GM19099 (cell line): ENCODE measurements at regions not wholly inside any gene's neighbourhood (a gene's known extent, or its start where the extent isn't known, plus 50 kb on each side); places are given as distances from the start of the nearest gene placed in this dataset.

Experiments
- POLR2A ChIP-seq: IDR thresholded peaks from 3 replicates; pipeline ENCODE4 v1.6.1; 2011; ENCODE audit warnings: low read depth; ENCODE audit not compliant: insufficient read length; ENCODE audit errors: extremely low read depth

DNA sequence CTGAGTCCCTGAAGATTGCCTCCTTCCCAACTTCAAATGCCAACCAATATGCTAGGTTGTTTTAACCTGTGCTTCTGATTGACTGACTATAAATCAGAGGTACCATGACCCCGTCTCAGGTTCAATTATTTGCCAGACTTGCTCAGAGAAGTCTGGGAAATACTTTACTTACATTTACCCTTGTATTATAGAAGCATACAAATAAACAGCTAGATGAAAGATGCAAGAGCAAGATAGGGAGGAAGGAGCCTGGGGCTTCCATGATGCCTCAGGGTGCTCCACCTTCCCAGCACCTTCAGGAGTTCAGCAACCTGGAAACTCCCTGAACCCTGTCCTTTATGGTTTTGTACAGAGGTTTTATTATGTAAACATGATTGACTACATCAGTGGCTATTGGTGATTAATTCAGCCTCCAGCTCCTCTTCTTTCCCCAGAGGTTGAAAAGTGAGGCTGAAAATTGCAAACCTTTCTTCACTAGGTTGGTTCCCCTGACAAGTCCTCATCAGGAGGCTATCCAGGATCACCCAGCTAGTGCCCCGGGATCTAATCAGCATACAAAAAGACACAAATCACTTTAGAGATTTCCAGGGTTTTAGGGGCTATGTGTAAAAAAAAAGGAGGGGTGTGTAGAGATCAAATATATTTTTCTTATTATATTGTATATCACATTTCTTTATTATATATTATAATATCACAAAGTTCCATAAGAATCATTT, 547.7 kb downstream of the EPM2A start:
- no peak for TF ChIP-seq POLR2A

- no peak for TF ChIP-seq POLR2A
Measured at GRCh38 chr6:145189836-145190235, 545.5 kb downstream of the EPM2A start.

DNA sequence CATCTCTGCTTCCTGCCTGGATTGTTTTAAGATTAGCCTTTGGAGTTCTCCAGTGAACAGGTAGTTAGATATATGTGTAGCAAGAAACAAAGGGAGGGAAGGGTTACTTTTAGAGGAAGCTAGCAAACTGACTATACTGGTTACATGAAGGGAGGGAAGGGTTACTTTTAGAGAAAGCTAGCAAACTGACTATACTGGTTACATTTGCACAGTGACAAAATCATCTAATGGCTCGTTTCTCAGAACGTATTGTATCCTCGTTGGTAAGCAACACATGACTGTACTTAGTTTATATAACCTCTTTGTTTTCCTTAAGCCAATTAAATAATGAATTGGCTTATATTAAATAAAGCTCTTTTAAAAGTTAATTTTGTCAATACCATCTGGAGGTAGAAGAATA, 540.9 kb downstream of the EPM2A start:
- TF ChIP-seq POLR2A, result no peak

DNA sequence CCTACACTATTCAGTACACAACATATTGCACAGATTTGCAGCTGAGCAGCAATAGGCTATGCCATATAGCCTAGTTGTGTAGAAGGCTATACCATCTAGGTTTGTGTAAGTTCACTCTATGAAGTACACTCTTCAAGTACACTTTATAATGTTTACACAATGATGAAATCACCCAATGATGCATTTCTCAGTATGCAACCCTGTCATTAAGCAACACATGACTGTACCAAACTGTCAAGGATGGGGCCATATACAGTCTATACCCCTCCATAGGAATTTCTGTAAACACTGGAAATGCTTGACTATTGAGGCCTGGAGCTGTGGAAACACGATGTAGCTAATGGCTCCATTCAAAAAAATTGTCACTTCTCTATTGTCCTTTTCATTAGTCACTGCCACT, 535.4 kb downstream of the EPM2A start:
- no peak for TF ChIP-seq POLR2A

- TF ChIP-seq POLR2A, result no peak
Measured at GRCh38 chr6:145204301-145204700, 531.0 kb downstream of the EPM2A start.

GRCh38 chr6:145206247-145206907, 528.9 kb downstream of the EPM2A start:
- TF ChIP-seq POLR2A, result no peak

DNA sequence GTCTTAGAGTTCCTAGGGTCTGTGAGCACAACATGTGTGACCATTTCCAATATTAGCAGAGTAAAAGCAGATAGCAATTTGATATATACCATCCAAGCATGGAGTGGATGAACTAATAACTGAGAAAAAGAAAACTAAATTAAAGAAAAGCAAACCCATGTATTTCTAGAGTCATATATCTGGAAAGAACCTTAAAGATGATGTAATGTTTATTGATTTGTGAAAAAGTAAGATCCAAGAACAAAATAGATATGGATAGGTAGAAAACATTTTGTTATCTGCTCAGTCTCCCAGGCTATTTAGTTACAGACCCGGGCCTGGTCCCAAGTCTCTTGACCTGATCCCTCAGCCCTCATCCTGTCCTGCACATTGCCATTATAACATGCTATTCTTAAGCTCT, 526.8 kb downstream of the EPM2A start:
- no peak for TF ChIP-seq POLR2A

DNA sequence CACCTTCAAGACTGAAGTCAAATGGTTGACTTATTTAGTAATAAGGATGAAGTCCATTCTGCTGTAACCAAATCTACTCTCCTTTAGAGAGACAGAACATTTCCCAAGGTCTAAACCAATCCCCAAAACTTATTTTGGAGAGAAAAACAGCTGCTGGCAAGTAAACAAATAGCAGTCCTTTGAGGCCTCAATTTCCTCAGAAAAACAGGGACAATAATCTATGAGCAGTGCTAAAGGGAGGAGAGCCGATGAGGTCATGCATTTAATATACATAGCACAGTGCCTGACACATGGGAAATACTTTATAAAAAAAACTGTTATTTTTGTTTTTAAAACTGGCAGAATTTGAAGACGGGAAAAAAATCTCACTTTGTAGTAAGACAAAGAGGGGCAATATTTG, 526.0 kb downstream of the EPM2A start:
- TF ChIP-seq POLR2A, result no peak

DNA sequence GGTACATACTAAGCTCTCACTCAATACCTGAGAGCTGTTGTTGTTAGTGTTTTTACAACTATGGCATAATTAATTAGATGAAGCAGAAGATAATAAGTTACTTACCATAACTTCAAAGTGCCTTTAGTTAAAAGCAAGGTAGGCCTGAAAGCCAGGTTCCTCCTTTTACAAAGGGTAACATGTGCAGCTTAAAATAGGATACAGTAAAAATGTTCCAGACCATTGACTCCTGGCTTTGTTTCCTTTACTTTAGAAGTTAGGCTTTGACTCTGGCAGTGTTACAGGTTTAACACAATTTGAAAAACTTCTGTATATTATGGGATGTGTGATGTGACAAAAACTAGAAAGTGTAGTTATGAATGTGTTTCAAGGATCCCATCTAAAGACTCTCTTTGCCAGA, 522.5 kb downstream of the EPM2A start:
- no peak for TF ChIP-seq POLR2A

DNA sequence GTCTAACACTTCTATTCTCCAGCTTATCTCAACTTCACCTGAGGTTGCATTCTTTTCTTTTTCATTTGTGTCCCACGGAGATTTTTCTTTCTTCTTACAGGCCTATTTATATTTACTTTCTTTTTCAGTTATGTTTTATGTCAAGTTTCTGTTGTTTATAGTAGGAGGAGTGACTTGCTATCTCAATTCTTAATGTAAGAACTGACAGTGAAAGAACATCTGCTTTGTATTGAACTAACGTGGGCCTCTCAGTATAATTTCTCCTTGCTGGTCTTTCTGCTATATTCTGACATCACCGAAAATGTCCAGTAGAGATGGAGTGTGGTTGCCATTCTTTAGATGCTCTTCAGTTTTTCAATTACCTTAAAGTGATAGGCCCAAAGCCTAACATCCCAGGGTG, 521.7 kb downstream of the EPM2A start:
- TF ChIP-seq POLR2A, result no peak

DNA sequence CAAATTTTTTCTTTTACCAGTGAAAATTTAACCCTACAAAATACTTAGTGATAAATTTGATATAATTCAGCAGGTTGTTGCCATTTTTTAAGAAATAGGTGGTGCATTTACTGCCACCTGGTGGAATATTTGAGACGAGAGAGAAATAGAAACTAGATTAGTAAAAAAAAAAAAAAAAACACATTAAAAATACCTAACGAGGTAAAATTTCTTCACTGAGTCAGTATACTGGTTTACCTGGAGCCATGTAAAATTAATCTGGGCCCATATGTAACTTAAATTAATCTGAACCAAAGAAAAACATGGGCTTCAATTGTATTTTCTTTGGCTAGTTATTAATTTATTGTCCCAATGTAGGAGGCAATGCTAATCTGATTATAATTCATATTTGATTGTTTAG, 520.8 kb downstream of the EPM2A start:
- TF ChIP-seq POLR2A, result no peak

DNA sequence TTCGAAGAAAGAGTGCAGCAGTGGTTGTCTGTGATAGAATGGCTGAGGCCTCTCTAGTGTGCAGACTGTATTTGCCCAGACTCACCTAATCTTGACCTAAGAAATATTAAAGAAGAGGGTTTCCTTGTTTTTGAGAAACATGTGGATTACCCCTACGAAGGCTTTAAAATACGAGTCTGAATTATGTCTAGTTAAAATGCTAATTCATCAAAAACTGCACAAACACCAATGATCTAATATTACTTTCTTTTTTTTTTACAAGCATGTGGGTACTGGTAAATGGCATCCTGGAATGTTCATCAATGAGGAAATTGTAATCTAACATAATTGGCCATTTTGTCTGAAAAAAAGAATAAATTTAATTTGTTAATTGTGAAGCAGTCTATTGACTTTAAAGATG, 510.9 kb downstream of the EPM2A start:
- no peak for TF ChIP-seq POLR2A

DNA sequence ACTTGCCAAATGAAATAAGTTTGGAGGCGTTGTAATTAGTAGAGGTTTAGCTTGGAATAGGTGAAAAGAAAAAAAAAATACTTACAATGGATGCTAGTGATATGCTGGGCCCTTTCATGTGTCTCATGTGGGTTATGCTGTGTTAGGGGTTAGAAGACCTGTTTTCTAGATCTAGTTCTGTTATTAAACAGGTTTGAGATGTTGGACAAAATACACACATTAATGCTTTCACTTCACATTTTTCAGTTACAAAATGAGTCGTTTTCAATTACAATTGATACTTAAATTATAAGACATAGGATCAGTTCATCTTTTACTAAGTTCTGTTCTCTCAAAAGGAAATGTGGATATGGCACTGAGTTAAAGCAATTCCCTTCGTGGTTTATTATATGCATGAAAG, 509.8 kb downstream of the EPM2A start:
- no peak for TF ChIP-seq POLR2A

- no peak for TF ChIP-seq POLR2A
Measured at GRCh38 chr6:145227593-145227992, 507.7 kb downstream of the EPM2A start.

- no peak for TF ChIP-seq POLR2A
Measured at GRCh38 chr6:145228962-145229582, 506.2 kb downstream of the EPM2A start.

DNA sequence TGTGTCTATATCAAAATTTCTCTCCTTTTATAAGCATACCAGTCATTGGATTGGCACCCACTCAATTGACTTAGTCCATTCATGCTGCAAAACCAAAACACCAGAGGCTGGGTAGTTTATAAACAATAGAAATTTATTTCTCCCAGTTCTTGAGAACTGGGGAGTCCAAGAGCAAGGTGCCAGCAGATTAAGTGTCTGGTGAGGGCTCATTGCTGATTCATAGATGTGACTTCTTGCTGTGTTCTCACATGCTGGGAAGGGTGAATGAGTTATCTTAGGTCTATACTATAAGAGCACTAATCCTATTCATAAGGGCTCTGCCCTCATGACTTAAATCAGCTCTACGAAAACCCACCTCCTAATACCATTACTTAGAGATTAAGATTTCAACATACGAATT, 501.4 kb downstream of the EPM2A start:
- TF ChIP-seq POLR2A, result no peak
